ENCODE measurements at regions not wholly inside any gene's neighbourhood (a gene's known extent, or its start where the extent isn't known, plus 50 kb on each side); places are given as distances from the start of the nearest gene placed in this dataset.

GRCh38 chr14:83842547-83842946, 1687.4 kb upstream of the FLRT2 start:
- H3K27ac ChIP-seq = no peak overlapping the region
- H3K9me3 ChIP-seq = no peaks in the 10 kb centered on the region
- no peaks in the 10 kb centered on the region for H3K27me3 ChIP-seq
- ATAC-seq = no peak
- no peak for DNase-seq
- 94% methylated on average over 3 of the region's 3 CpGs for WGBS (ENCODE audit: insufficient coverage, low coverage, low lambda C conversion rate, missing lambda C conversion rate)
- TF ChIP-seq POLR2A (IDR thresholded peaks at IDR 0.05) = no peak
- TF ChIP-seq, protein P1, sequence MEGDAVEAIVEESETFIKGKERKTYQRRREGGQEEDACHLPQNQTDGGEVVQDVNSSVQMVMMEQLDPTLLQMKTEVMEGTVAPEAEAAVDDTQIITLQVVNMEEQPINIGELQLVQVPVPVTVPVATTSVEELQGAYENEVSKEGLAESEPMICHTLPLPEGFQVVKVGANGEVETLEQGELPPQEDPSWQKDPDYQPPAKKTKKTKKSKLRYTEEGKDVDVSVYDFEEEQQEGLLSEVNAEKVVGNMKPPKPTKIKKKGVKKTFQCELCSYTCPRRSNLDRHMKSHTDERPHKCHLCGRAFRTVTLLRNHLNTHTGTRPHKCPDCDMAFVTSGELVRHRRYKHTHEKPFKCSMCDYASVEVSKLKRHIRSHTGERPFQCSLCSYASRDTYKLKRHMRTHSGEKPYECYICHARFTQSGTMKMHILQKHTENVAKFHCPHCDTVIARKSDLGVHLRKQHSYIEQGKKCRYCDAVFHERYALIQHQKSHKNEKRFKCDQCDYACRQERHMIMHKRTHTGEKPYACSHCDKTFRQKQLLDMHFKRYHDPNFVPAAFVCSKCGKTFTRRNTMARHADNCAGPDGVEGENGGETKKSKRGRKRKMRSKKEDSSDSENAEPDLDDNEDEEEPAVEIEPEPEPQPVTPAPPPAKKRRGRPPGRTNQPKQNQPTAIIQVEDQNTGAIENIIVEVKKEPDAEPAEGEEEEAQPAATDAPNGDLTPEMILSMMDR (IDR thresholded peaks at IDR 0.05) = no peak
- no peaks in the 10 kb centered on the region for H3K36me3 ChIP-seq
- intact Hi-C loops (cut with DNase I) = no loop called here
- no peaks in the 10 kb centered on the region for H3K4me1 ChIP-seq
- no peak overlapping the region for H3K4me3 ChIP-seq

DNA sequence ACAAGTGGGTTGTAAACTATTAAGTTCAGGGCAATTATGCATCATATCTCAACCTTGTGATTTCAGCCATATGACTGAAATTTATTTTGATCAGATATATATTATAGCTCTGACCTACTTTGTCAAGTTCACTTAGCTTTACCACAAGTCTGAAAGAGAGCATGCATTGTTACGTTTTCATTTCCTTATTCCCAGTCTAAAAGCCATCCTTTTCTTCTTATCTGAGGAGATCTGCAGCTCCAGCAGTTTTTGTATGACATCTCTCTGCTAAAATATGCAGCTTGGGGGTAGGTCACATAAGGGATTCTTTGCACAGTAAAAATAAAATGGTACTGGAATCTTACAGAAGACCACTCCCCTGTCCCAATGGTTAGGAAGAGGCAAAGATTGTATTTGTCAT, 1682.8 kb upstream of the FLRT2 start:
- no peaks in the 10 kb centered on the region for H3K9me3 ChIP-seq
- H3K27me3 ChIP-seq = no peaks in the 10 kb centered on the region
- no peaks in the 10 kb centered on the region for H3K4me1 ChIP-seq
- H3K4me3 ChIP-seq = no peak overlapping the region
- TF ChIP-seq, protein P1 (IDR thresholded peaks at IDR 0.05) = no peak
- TF ChIP-seq POLR2A (IDR thresholded peaks at IDR 0.05) = no peak
- no peak for ATAC-seq
- intact Hi-C loops (cut with DNase I) = no loop called here
- H3K27ac ChIP-seq = no peak overlapping the region
- DNase-seq = no peak
- no peaks in the 10 kb centered on the region for H3K36me3 ChIP-seq
- 17% methylated on average over 1 of the region's 1 CpG for WGBS (ENCODE audit: insufficient coverage, low coverage, low lambda C conversion rate, missing lambda C conversion rate)

DNA sequence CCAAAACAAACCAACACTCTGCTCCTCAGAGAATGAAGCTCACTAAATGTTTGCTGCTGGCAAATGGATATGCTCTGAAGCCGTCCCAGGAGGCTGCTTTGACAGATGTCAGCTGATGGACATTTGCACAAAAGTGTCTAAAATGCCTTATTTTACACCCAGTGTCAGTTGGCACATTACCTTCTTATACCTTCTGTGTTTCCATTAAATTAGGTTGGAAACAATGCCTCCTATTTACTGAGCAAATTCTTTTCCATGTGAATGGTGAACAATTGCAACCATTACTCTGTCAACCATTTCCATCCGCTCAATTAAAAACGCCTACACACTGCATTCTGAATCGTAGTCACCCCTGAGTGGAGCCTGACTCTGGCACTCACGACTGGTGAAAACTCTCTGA, 1679.9 kb upstream of the FLRT2 start:
- no peak for DNase-seq
- ATAC-seq = no peak
- WGBS (ENCODE audit: insufficient coverage, low coverage, low lambda C conversion rate, missing lambda C conversion rate) = 44% methylated on average over 5 of the region's 5 CpGs
- H3K9me3 ChIP-seq = no peaks in the 10 kb centered on the region
- intact Hi-C loops (cut with DNase I) = no loop called here
- H3K36me3 ChIP-seq = no peaks in the 10 kb centered on the region
- no peak overlapping the region for H3K4me3 ChIP-seq
- TF ChIP-seq, protein P1 (IDR thresholded peaks at IDR 0.05) = no peak
- TF ChIP-seq POLR2A (IDR thresholded peaks at IDR 0.05) = no peak
- no peaks in the 10 kb centered on the region for H3K4me1 ChIP-seq
- H3K27me3 ChIP-seq = no peaks in the 10 kb centered on the region
- H3K27ac ChIP-seq = no peak overlapping the region

- ATAC-seq (no peak), DNase-seq (no peak)
- no peak overlapping the region for H3K4me3 ChIP-seq
- H3K27me3 ChIP-seq = no peaks in the 10 kb centered on the region
- no peaks in the 10 kb centered on the region for H3K4me1 ChIP-seq
- TF ChIP-seq, protein P1 (IDR thresholded peaks at IDR 0.05) = no peak
- no peak for TF ChIP-seq POLR2A (IDR thresholded peaks at IDR 0.05)
- H3K36me3 ChIP-seq = no peaks in the 10 kb centered on the region
- H3K27ac ChIP-seq = no peak overlapping the region
- intact Hi-C loops (cut with DNase I) = no loop called here
- no peaks in the 10 kb centered on the region for H3K9me3 ChIP-seq
- 18% methylated on average over 3 of the region's 3 CpGs for WGBS (ENCODE audit: insufficient coverage, low coverage, low lambda C conversion rate, missing lambda C conversion rate)
These were observed 1673.6 kb upstream of the FLRT2 start for GRCh38 chr14:83856334-83856733.

GRCh38 chr14:83860631-83861155, 1669.3 kb upstream of the FLRT2 start:
- WGBS (ENCODE audit: insufficient coverage, low coverage, low lambda C conversion rate, missing lambda C conversion rate) = 57% methylated on average over 5 of the region's 5 CpGs
- H3K27ac ChIP-seq = no peak overlapping the region
- ATAC-seq = no peak

More at GRCh38 chr14:83860631-83861155, 1669.3 kb upstream of the FLRT2 start:
- Histone ChIP-seq H3K36me3 (no peaks in the 10 kb centered on the region), H3K9me3 (no peaks in the 10 kb centered on the region), H3K4me3 (no peak overlapping the region), H3K27me3 (no peaks in the 10 kb centered on the region), H3K4me1 (no peaks in the 10 kb centered on the region)
- TF ChIP-seq, protein P1 (IDR thresholded peaks at IDR 0.05) = no peak
- no peak for TF ChIP-seq POLR2A (IDR thresholded peaks at IDR 0.05)
- intact Hi-C loops (cut with DNase I) = no loop called here
- DNase-seq = no peak
